Spleen (tissue), 11 donors: ENCODE measurements at regions not wholly inside any gene's neighbourhood (a gene's known extent, or its start where the extent isn't known, plus 50 kb on each side); places are given as distances from the start of the nearest gene placed in this dataset.

Experiments
- DNase-seq: peaks from one replicate; pipeline ENCODE4 v3.0.0-alpha.2; 2020
- H3K27ac ChIP-seq, 8 donors: fragments of 200-600 bp; sonication (generic) in 7 of 8; 1 replicate in 4 of 8; 2 replicates in 4 of 8; pipeline versions ENCODE4 v1.5.0 to v1.8.0; 2016 to 2021; ENCODE audit warnings: inconsistent platforms in 4 of 8, mild to moderate bottlenecking in 4 of 8, moderate library complexity in 1 of 8
- H3K27me3 ChIP-seq, 7 donors: fragments of 200-600 bp; sonication (generic) in 6 of 7; replicated peaks in 1 of 7; 1 replicate in 4 of 7; 2 replicates in 3 of 7; pipeline versions ENCODE4 v1.5.0 to v1.8.0; 2016 to 2021; ENCODE audit warnings: inconsistent platforms in 3 of 7, mild to moderate bottlenecking in 1 of 7
- H3K36me3 ChIP-seq, 6 donors: fragments of 200-600 bp; sonication (generic) in 5 of 6; 1 replicate in 4 of 6; 2 replicates in 2 of 6; pipeline versions ENCODE4 v1.5.0 to v1.8.0; 2016 to 2021; ENCODE audit warnings: inconsistent platforms in 2 of 6
- H3K4me1 ChIP-seq, 6 donors: fragments of 200-600 bp; sonication (generic) in 5 of 6; 1 replicate in 3 of 6; 2 replicates in 3 of 6; pipeline versions ENCODE4 v1.5.0 to v1.8.0; 2016 to 2021; ENCODE audit warnings: inconsistent platforms in 3 of 6
- H3K4me3 ChIP-seq, 8 donors: fragments of 200-600 bp; sonication (generic) in 7 of 8; 1 replicate in 4 of 8; 2 replicates in 4 of 8; pipeline versions ENCODE4 v1.5.0 to v1.8.0; 2016 to 2021; ENCODE audit warnings: inconsistent platforms in 4 of 8, mild to moderate bottlenecking in 4 of 8, moderate library complexity in 2 of 8
- H3K9me3 ChIP-seq, 8 donors: fragments of 200-600 bp; sonication (generic) in 7 of 8; 1 replicate in 4 of 8; 2 replicates in 4 of 8; pipeline versions ENCODE4 v1.5.0 to v1.8.0; 2016 to 2021; ENCODE audit warnings: inconsistent platforms in 4 of 8
- POLR2A ChIP-seq, 3 donors: fragments of 450-650 bp; IDR thresholded peaks; one replicate each; pipeline ENCODE4 v1.5.1; 2017; ENCODE audit warnings: antibody characterized with exemption in 3 of 3, mild to moderate bottlenecking in 1 of 3
- POLR2AphosphoS5 ChIP-seq, 3 donors: sonication (generic); formaldehyde crosslinking; IDR thresholded peaks; one replicate each; pipeline ENCODE4 v1.5.1; 2017; ENCODE audit warnings: antibody characterized with exemption in 3 of 3
- WGBS, 5 donors: extraction: QIAGEN DNeasy Blood & Tissue Kit in 3 of 5; methylation state at CpG; one replicate each; pipeline versions ENCODE4 v1.1.5 to v1.1.7; 2013 to 2018; 5-methylcytosine and 5-hydroxymethylcytosine counted together
- intact Hi-C: fragments of 100-400 bp; cut with DNase I; formaldehyde crosslinking; loops from one replicate; pipeline ENCODE4 v1.15.0; 2023; ENCODE audit warnings: low total_unique reads
- TF ChIP-seq, protein P1 (sequence below), 11 experiments: fragments of 200-600 bp in 7 of 11; fragments of 450-650 bp in 4 of 11; sonication (generic) in 4 of 11; IDR thresholded peaks in 8 of 11; conservative IDR thresholded peaks in 3 of 11; 1 replicate in 7 of 11; 2 replicates in 4 of 11; pipeline versions ENCODE4 v1.4.0 to v1.8.0; 2016 to 2021; ENCODE audit warnings: antibody characterized with exemption in 11 of 11, inconsistent platforms in 4 of 11, mild to moderate bottlenecking in 1 of 11
- donor health status: healthy with polysubstance abuse.
- donor health status: DM: no; HTN: no; CAD: no; lungs with moderate emphysema.
- donor health status: DM: no; HTN: no; CAD: no.
- donor health status: Bipolar disorder and iron deficiency.
- donor health status: healthy.
- donor health status: DM: no; HTN: no; CAD: no.
- donor health status: DM: yes; HTN: yes; CAD: no.

DNA sequence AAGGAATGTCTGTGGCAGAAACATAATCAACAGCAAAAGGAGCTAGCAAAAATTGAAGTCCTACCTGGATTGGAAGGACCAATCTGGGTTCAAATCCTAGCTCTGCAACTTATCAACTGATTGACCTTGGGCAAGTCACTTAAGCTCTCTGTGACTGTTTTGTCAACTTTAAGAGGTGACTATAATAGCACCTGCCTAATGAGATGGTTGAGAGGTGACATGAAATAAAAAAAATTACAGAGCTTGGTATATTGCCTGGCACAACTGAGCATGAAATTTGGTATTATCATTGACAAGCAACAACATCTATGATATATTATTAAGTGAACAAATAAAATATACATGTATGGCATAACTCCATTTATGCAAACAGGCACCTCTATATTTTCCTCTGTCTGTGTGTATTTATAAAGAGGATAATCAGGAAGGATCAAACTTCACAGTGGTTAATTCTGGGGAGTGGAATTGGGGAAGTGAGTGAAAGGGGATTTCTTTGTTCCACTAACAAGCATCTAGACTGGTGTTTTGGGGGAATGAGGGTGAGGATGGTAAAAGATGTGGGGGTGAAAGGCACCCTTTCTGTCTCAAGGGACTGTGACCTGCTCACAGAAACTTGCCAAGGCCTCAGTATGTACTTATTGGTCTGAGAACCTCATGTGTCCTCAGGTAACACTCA lies 132.8 kb upstream of the SERTAD2 start:
- Histone ChIP-seq H3K9me3 (no peaks in the 10 kb centered on the region), H3K4me3 (no peak overlapping the region), H3K27ac (no peak overlapping the region), H3K27me3 (no peaks in the 10 kb centered on the region), H3K4me1 (peaks cover 0 to 15% (median 0%) of the 10 kb centered on the region in 6 donors), H3K36me3 (no peaks in the 10 kb centered on the region)
- DNase-seq: no peak
- TF ChIP-seq, protein P1, sequence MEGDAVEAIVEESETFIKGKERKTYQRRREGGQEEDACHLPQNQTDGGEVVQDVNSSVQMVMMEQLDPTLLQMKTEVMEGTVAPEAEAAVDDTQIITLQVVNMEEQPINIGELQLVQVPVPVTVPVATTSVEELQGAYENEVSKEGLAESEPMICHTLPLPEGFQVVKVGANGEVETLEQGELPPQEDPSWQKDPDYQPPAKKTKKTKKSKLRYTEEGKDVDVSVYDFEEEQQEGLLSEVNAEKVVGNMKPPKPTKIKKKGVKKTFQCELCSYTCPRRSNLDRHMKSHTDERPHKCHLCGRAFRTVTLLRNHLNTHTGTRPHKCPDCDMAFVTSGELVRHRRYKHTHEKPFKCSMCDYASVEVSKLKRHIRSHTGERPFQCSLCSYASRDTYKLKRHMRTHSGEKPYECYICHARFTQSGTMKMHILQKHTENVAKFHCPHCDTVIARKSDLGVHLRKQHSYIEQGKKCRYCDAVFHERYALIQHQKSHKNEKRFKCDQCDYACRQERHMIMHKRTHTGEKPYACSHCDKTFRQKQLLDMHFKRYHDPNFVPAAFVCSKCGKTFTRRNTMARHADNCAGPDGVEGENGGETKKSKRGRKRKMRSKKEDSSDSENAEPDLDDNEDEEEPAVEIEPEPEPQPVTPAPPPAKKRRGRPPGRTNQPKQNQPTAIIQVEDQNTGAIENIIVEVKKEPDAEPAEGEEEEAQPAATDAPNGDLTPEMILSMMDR (IDR thresholded peaks at IDR 0.05 in 8 of 11, conservative IDR thresholded peaks at IDR 0.05 in 3 of 11): no peak
- TF ChIP-seq POLR2A (IDR thresholded peaks at IDR 0.05): no peak
- TF ChIP-seq POLR2AphosphoS5 (IDR thresholded peaks at IDR 0.05): no peak
- intact Hi-C loops: no loop called here

DNA sequence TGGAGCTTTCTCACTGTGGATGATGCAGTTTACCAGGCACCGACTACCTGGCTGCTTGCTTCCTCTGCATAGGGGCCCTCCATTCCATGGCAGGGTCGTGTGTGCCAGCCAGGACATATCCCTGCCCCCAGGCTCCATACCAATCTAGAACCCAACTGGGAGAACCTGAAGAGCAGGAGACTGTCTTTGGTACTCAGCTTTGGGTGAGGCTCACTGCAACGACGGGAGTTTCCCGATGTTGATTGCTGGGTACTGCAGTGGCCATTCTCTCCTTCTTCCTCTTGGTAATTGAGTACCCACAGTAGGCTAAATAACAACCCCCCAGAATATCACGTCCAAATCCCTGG lies 133.3 kb upstream of the SERTAD2 start:
- WGBS, 5 donors: 83 to 96% (median 90%) methylated on average over 6 of the region's 6 CpGs
- Histone ChIP-seq H3K27me3 (no peaks in the 10 kb centered on the region), H3K9me3 (no peaks in the 10 kb centered on the region), H3K4me3 (no peak overlapping the region), H3K36me3 (no peaks in the 10 kb centered on the region), H3K27ac (no peak overlapping the region), H3K4me1 (peaks cover 0 to 15% (median 0%) of the 10 kb centered on the region in 6 donors)
- DNase-seq: no peak
- intact Hi-C loops: no loop called here
- TF ChIP-seq, protein P1 (IDR thresholded peaks at IDR 0.05 in 8 of 11, conservative IDR thresholded peaks at IDR 0.05 in 3 of 11): no peak
- TF ChIP-seq POLR2AphosphoS5 (IDR thresholded peaks at IDR 0.05) (no peak), POLR2A (IDR thresholded peaks at IDR 0.05) (no peak)

DNA sequence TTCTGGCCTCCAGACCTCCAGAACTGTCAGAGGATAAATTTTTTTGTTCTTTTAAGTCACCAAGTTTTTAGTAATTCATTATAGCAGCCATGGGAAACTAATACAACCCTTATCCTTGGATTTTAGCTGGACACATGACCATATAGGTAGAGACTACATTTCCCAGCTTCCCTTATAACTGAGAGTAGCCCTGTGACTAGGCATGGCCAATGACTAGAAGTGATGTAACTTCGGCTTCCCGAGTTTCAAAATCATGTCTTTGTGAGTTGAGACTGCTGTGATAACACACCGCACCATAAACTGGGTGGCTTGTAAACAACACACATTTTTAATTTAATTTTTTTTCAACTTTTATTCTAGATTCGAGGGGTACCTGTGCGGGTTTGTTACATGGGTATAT lies 134.0 kb upstream of the SERTAD2 start:
- Histone ChIP-seq H3K27me3 (no peaks in the 10 kb centered on the region), H3K4me3 (no peak overlapping the region), H3K4me1 (peaks cover 0 to 15% (median 0%) of the 10 kb centered on the region in 6 donors), H3K27ac (no peak overlapping the region), H3K36me3 (no peaks in the 10 kb centered on the region), H3K9me3 (no peaks in the 10 kb centered on the region)
- WGBS, 5 donors: 58 to 79% (median 66%) methylated on average over 5 of the region's 5 CpGs
- TF ChIP-seq, protein P1 (IDR thresholded peaks at IDR 0.05 in 8 of 11, conservative IDR thresholded peaks at IDR 0.05 in 3 of 11): no peak
- TF ChIP-seq POLR2AphosphoS5 (IDR thresholded peaks at IDR 0.05): no peak
- TF ChIP-seq POLR2A (IDR thresholded peaks at IDR 0.05): no peak
- no peak for DNase-seq
- intact Hi-C loops: no loop called here

DNA sequence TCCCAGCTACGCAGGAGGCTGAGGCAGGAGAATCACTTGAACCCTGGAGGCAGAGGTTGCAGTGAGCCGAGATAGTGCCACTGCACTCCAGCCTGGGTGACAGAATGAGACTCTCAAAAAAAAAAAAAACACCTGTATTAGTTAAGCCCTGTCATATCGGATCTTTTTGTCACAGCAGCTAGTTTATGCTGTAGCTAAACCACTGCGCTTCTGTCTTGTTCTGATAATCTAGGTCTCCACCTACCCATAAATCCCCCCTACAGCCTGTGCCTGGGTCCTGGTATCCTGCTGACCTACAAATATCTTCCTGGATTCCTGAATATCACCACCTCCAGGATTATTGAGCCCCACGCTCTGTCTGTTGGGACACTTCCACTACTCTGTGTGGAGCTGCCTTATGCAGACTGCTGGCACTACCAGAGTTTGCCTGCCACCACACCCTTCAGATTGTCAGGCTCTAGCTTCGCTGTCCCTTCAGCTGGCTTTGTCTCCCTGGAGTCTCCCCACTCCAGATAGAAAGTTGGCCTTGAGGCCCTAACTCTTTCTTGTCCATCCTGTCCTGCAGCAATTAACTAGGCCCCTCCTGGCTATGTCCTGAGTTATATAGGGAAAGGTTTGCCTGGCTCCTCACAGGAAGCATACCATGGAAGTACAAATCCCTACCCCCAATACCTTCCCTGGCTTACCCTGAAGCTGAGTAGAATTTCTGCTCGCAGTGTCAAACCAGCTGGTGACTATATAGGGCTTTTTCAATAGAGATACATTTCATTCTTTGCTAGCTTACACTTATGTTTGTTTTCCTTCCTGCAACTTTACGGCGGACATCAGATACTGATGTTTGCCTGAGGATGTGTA lies 136.0 kb upstream of the SERTAD2 start:
- WGBS, 5 donors: 88 to 93% (median 91%) methylated on average over 9 of the region's 9 CpGs
- intact Hi-C loops: no loop called here
- Histone ChIP-seq H3K27me3 (no peaks in the 10 kb centered on the region), H3K27ac (no peak overlapping the region), H3K4me1 (peaks cover 0 to 15% (median 0%) of the 10 kb centered on the region in 6 donors), H3K36me3 (no peaks in the 10 kb centered on the region), H3K4me3 (no peak overlapping the region), H3K9me3 (no peaks in the 10 kb centered on the region)
- no peak for DNase-seq
- no peak for TF ChIP-seq POLR2AphosphoS5 (IDR thresholded peaks at IDR 0.05)
- TF ChIP-seq, protein P1 (IDR thresholded peaks at IDR 0.05 in 8 of 11, conservative IDR thresholded peaks at IDR 0.05 in 3 of 11): no peak
- no peak for TF ChIP-seq POLR2A (IDR thresholded peaks at IDR 0.05)
